ENCODE measurements at regions not wholly inside any gene's neighbourhood (a gene's known extent, or its start where the extent isn't known, plus 50 kb on each side); places are given as distances from the start of the nearest gene placed in this dataset.

GRCh38 chr5:18098691-18099090 is 464.4 kb downstream of the TAF11L14 start:
- in situ Hi-C loops (cut with MboI; ENCODE audit: low sequenced_read_pairs), result no loop called here
- no peak overlapping the region for H2BK20ac ChIP-seq (ENCODE audit: low read depth, low read length)
- H3K56ac ChIP-seq (ENCODE audit: extremely low read depth, insufficient read depth, low read length), result no peak overlapping the region
- H3K36me3 ChIP-seq (ENCODE audit: control insufficient read depth, insufficient read depth, low read length), result no peaks in the 10 kb centered on the region
- no peak overlapping the region for H2BK5ac ChIP-seq (ENCODE audit: low read depth, low read length, poor library complexity, severe bottlenecking)
- H3K27ac ChIP-seq (ENCODE audit: insufficient read depth, low read length), result no peak overlapping the region
- H3K9me1 ChIP-seq (ENCODE audit: insufficient read depth, low read length), result no peaks in the 10 kb centered on the region
- H4K8ac ChIP-seq (ENCODE audit: low read depth in 2 of 2, low read length in 2 of 2), result no peak overlapping the region
- no peak overlapping the region for H3K14ac ChIP-seq (replicated peaks; ENCODE audit: low read depth, low read length)
- no peaks in the 10 kb centered on the region for H3K9me3 ChIP-seq (ENCODE audit: control insufficient read depth, insufficient read depth, low read length)
- no peak overlapping the region for H3K4me3 ChIP-seq (ENCODE audit: insufficient read depth, low read depth, low read length)
- no peak overlapping the region for H2AK9ac ChIP-seq (replicated peaks; ENCODE audit: low read depth, low read length, poor library complexity)
- no peaks in the 10 kb centered on the region for H3K79me1 ChIP-seq (ENCODE audit: low read depth in 1 of 2, low read length in 2 of 2)
- H4K20me1 ChIP-seq (ENCODE audit: insufficient read depth, low read length), result no peaks in the 10 kb centered on the region
- H3K9ac ChIP-seq (ENCODE audit: low read depth, low read length), result no peak overlapping the region
- H2AFZ ChIP-seq (replicated peaks; ENCODE audit: low read length, poor library complexity), result no peak overlapping the region
- H3K18ac ChIP-seq (ENCODE audit: low read depth, low read length), result no peak overlapping the region
- H3K4ac ChIP-seq (ENCODE audit: low read depth, low read length), result no peak overlapping the region
- no peak overlapping the region for H3K4me2 ChIP-seq (ENCODE audit: low read depth, low read length)
- no peak overlapping the region for H2BK15ac ChIP-seq (ENCODE audit: low read depth, low read length)
- no peaks in the 10 kb centered on the region for H3K4me1 ChIP-seq (ENCODE audit: control insufficient read depth, insufficient read depth, low read length)
- ChIA-PET CTCF (no interaction called here), POLR2A (ENCODE audit: unreplicated experiment) (no interaction called here)
- H2BK120ac ChIP-seq (ENCODE audit: low read depth, low read length), result no peak overlapping the region
- no CpG with 5 or more reads among the region's 2 CpGs for WGBS, 2 experiments (ENCODE audit: extremely low coverage in 2 of 2, insufficient read length in 1 of 2)
- no peak overlapping the region for H4K91ac ChIP-seq (ENCODE audit: insufficient read depth, low read depth, low read length)
- H3K27me3 ChIP-seq (ENCODE audit: control insufficient read depth, insufficient read depth, low read length), result no peaks in the 10 kb centered on the region
- intact Hi-C loops (cut with micrococcal nuclease), result no loop called here
- no TSS peak for BruUV-seq (replicated peaks)
- ATAC-seq (ENCODE audit: low read depth), result no peak
- DNase-seq, result no peak
- no peak overlapping the region for H4K5ac ChIP-seq (ENCODE audit: low read depth, low read length)
- no peak overlapping the region for H2AK5ac ChIP-seq (ENCODE audit: low read depth, low read length)
- dilution Hi-C loops (cut with HindIII; ENCODE audit: low sequenced_read_pairs, unreplicated experiment), result no loop called here
- no peak for TF ChIP-seq ELK1 (IDR thresholded peaks at IDR 0.05; ENCODE audit: borderline replicate concordance, low read depth, low read length)
- TF ChIP-seq USF2 (IDR thresholded peaks at IDR 0.05; ENCODE audit: low read depth, low read length), result no peak
- no peak for TF ChIP-seq MAFK (IDR thresholded peaks at IDR 0.05; ENCODE audit: low read depth, low read length)
- no peak for TF ChIP-seq CHD1 (IDR thresholded peaks at IDR 0.05; ENCODE audit: low read depth, low read length)
- no peak for TF ChIP-seq RFX5 (IDR thresholded peaks at IDR 0.05; ENCODE audit: low read depth, low read length)
- TF ChIP-seq BHLHE40 (IDR thresholded peaks at IDR 0.05; ENCODE audit: low read depth, low read length), result no peak
- TF ChIP-seq MXI1 (IDR thresholded peaks at IDR 0.05; ENCODE audit: borderline replicate concordance, low read depth, low read length), result no peak
- TF ChIP-seq RCOR1 (IDR thresholded peaks at IDR 0.05; ENCODE audit: insufficient replicate concordance, low read length), result no peak
- TF ChIP-seq SMC3 (IDR thresholded peaks at IDR 0.05; ENCODE audit: low read depth, low read length), result no peak
- TF ChIP-seq FOS (IDR thresholded peaks at IDR 0.05; ENCODE audit: low read depth, low read length), result no peak
- no peak for TF ChIP-seq NFE2L2 (IDR thresholded peaks at IDR 0.05; ENCODE audit: low read depth, low read length)
- no peak for TF ChIP-seq CTCF (conservative IDR thresholded peaks at IDR 0.05; ENCODE audit: low read depth, low read length)
- no peak for TF ChIP-seq CEBPB (IDR thresholded peaks at IDR 0.05; ENCODE audit: low read depth, low read length)
- TF ChIP-seq MAZ (IDR thresholded peaks at IDR 0.05; ENCODE audit: borderline replicate concordance, low read depth, low read length), result no peak
- no peak for TF ChIP-seq RAD21 (IDR thresholded peaks at IDR 0.05; ENCODE audit: low read length)
- no peak overlapping the region for H3K23ac ChIP-seq (ENCODE audit: low read depth, low read length)

Measured in IMR-90 (cell line).